ENCODE measurements at regions not wholly inside any gene's neighbourhood (a gene's known extent, or its start where the extent isn't known, plus 50 kb on each side); places are given as distances from the start of the nearest gene placed in this dataset.

GRCh38 chr4:171202908-171203307, 610.3 kb upstream of the GALNTL6 start (continued):
- TF ChIP-seq CHD7 (IDR thresholded peaks at IDR 0.05; ENCODE audit: insufficient replicate concordance, low read length): no peak
